Erythroblast (primary cell): ENCODE measurements at regions not wholly inside any gene's neighbourhood (a gene's known extent, or its start where the extent isn't known, plus 50 kb on each side); places are given as distances from the start of the nearest gene placed in this dataset.

ENCODE experiments used
- GATA1 ChIP-seq: IDR thresholded peaks from 2 replicates; pipeline ENCODE4 v1.6.1; 2011; ENCODE audit warnings: low read depth, mild to moderate bottlenecking, control low read depth, low read length, moderate library complexity
- POLR2A ChIP-seq: IDR thresholded peaks from 2 replicates; pipeline ENCODE4 v1.6.1; 2011; ENCODE audit warnings: mild to moderate bottlenecking, low read length

GRCh38 chr6:150713487-150713886, 113.8 kb downstream of the PLEKHG1 start:
- TF ChIP-seq POLR2A (no peak), GATA1 (no peak)
